ENCODE measurements at regions not wholly inside any gene's neighbourhood (a gene's known extent, or its start where the extent isn't known, plus 50 kb on each side); places are given as distances from the start of the nearest gene placed in this dataset.
"Not testable (repeated sequence)": the region's sequence is repeated elsewhere in the genome, so short reads cannot be mapped to it uniquely, and the experiment has no call there.

- no peak overlapping the region for H3K4me3 ChIP-seq (ENCODE audit: low read depth, poor library complexity, severe bottlenecking)
- no peak for TF ChIP-seq CTCF (IDR thresholded peaks at IDR 0.05)
- no peak for TF ChIP-seq POLR2A (IDR thresholded peaks at IDR 0.05)
- DNase-seq (ENCODE audit: low spot score in 2 of 2): no peak
- 72 to 77% methylated on average over 12 of the region's 12 CpGs for WGBS, 2 donors
- intact Hi-C loops (cut with DNase I; ENCODE audit: low total_unique reads): no loop called here
Observed at GRCh38 chr12:131226345-131227265, 272.9 kb downstream of the ADGRD1 start.

- DNase-seq (ENCODE audit: low spot score in 2 of 2); intact Hi-C loops (cut with DNase I; ENCODE audit: low total_unique reads); H3K4me3 ChIP-seq (ENCODE audit: low read depth, poor library complexity, severe bottlenecking): not testable (repeated sequence)
- 94 to 96% methylated on average over 21 to 22 of the region's 22 CpGs for WGBS, 2 donors
Observed at GRCh38 chr12:131227641-131228040, 273.9 kb downstream of the ADGRD1 start.

- WGBS, 2 donors: 62 to 65% methylated on average over 5 to 7 of the region's 7 CpGs
- H3K4me3 ChIP-seq (ENCODE audit: low read depth, poor library complexity, severe bottlenecking); DNase-seq (ENCODE audit: low spot score in 2 of 2); intact Hi-C loops (cut with DNase I; ENCODE audit: low total_unique reads): not testable (repeated sequence)
Observed at GRCh38 chr12:131229079-131229425, 275.3 kb downstream of the ADGRD1 start.

GRCh38 chr12:131229426-131230339 lies 276.0 kb downstream of the ADGRD1 start:
- TF ChIP-seq POLR2A (IDR thresholded peaks at IDR 0.05) (no peak), CTCF (IDR thresholded peaks at IDR 0.05) (no peak)
- DNase-seq (ENCODE audit: low spot score in 2 of 2): no peak
- intact Hi-C loops (cut with DNase I; ENCODE audit: low total_unique reads): no loop called here
- no peak overlapping the region for H3K4me3 ChIP-seq (ENCODE audit: low read depth, poor library complexity, severe bottlenecking)
- WGBS, 2 donors: 43 to 44% methylated on average over 16 of the region's 17 CpGs

- intact Hi-C loops (cut with DNase I; ENCODE audit: low total_unique reads): no loop called here
- TF ChIP-seq CTCF (IDR thresholded peaks at IDR 0.05): no peak
- no peak for TF ChIP-seq POLR2A (IDR thresholded peaks at IDR 0.05)
- DNase-seq (ENCODE audit: low spot score in 2 of 2): no peak
- WGBS, 2 donors: 63 to 68% methylated on average over 17 of the region's 17 CpGs
- no peak overlapping the region for H3K4me3 ChIP-seq (ENCODE audit: low read depth, poor library complexity, severe bottlenecking)
Observed at GRCh38 chr12:131230340-131231031, 276.8 kb downstream of the ADGRD1 start.

GRCh38 chr12:131231032-131231980 lies 277.6 kb downstream of the ADGRD1 start:
- TF ChIP-seq POLR2A (IDR thresholded peaks at IDR 0.05): no peak
- no peak for TF ChIP-seq CTCF (IDR thresholded peaks at IDR 0.05)
- 75 to 78% methylated on average over 23 of the region's 23 CpGs for WGBS, 2 donors
- intact Hi-C loops (cut with DNase I; ENCODE audit: low total_unique reads): no loop called here
- no peak for DNase-seq (ENCODE audit: low spot score in 2 of 2)
- no peak overlapping the region for H3K4me3 ChIP-seq (ENCODE audit: low read depth, poor library complexity, severe bottlenecking)

Measured in lower leg skin (tissue), 4 donors.